MG63 (cell line): ENCODE measurements at regions not wholly inside any gene's neighbourhood (a gene's known extent, or its start where the extent isn't known, plus 50 kb on each side); places are given as distances from the start of the nearest gene placed in this dataset.
"Not testable (repeated sequence)": the region's sequence is repeated elsewhere in the genome, so short reads cannot be mapped to it uniquely, and the experiment has no call there.

Experiments used
- DNase-seq: peaks from one replicate; pipeline ENCODE4 v3.0.0-alpha.2; 2020
- H3K27me3 ChIP-seq: fragments of 250-450 bp; sonication (Bioruptor Pico); 2 replicates; pipeline ENCODE4 v1.5.1; 2020; ENCODE audit warnings: mild to moderate bottlenecking, moderate library complexity
- H3K36me3 ChIP-seq: fragments of 250-450 bp; sonication (Bioruptor Pico); 2 replicates; pipeline ENCODE4 v1.5.1; 2020; ENCODE audit warnings: mild to moderate bottlenecking, moderate library complexity
- H3K4me3 ChIP-seq: fragments of 250-450 bp; sonication (Bioruptor Pico); 2 replicates; pipeline ENCODE4 v1.5.1; 2020; ENCODE audit warnings: mild to moderate bottlenecking, moderate library complexity
- H3K9me3 ChIP-seq: fragments of 250-450 bp; sonication (Bioruptor Pico); 2 replicates; pipeline ENCODE4 v1.5.1; 2020; ENCODE audit warnings: mild to moderate bottlenecking, moderate library complexity

- no peak for DNase-seq
- H3K9me3 ChIP-seq, result peaks cover 2% of the 10 kb centered on the region; the same call in 1 of the 2 replicates
- no peaks in the 10 kb centered on the region for H3K36me3 ChIP-seq
- H3K27me3 ChIP-seq, result no peaks in the 10 kb centered on the region
- H3K4me3 ChIP-seq, result no peak overlapping the region
Measured at GRCh38 chr12:71385155-71385554, 54.4 kb upstream of the LGR5 start.

DNA sequence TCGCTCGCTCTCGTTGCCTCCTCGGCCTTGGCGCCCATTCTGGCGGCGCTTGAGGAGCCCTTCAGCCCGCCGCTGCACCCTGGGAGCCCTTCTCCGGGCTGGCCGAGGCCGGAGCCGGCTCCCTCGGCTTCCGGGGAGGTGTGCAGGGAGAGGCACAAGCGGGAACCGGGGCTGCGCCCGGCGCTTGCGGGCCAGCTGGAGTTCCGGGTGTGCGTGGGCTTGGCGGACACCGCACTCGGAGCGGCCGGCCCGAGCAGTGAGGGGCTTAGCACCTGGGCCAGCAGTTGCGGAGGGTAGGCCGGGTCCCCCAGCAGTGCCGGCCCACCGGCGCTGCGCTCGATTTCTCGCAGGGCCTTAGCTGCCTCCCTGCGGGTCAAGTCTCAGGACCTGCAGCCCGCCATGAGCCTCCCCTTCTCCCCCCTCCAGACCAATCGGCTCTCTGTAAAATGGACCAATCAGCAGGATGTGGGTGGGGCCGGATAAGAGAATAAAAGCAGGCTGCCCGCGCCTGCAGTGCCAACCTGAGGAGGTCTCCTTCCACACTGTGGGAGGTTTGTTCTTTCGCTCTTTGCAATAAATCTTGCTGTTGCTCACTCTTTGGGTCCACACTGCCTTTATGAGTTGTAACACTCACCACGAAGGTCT, 62.8 kb upstream of the LGR5 start:
- H3K36me3 ChIP-seq, H3K9me3 ChIP-seq, H3K27me3 ChIP-seq, DNase-seq, H3K4me3 ChIP-seq: not testable (repeated sequence)

DNA sequence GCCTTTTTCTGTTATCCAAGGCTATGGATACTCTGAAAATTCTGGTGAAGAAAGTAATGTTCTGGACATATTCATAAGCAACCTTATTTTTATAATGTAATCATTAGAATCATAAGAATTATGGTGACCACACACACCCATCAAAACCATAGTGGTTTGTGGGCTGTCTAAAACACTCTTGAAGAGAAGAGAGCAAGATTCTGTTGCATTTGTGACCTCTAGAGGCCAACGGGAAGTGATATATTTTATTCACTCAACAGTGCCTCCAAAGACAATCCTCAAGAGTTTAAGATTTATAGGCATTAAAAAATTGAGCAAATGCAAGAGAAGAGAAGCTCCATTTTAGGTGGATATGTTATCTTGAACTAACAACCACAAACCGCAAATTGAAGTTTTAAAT, 68.5 kb upstream of the LGR5 start:
- Histone ChIP-seq H3K9me3 (no peaks in the 10 kb centered on the region), H3K27me3 (no peaks in the 10 kb centered on the region), H3K4me3 (no peak overlapping the region), H3K36me3 (no peaks in the 10 kb centered on the region)
- no peak for DNase-seq

GRCh38 chr12:71360013-71360412, 79.6 kb upstream of the LGR5 start:
- DNase-seq, result no peak
- Histone ChIP-seq H3K9me3 (peaks cover 4% of the 10 kb centered on the region), H3K36me3 (no peaks in the 10 kb centered on the region), H3K4me3 (no peak overlapping the region), H3K27me3 (no peaks in the 10 kb centered on the region)

- H3K4me3 ChIP-seq, result no peak overlapping the region
- H3K9me3 ChIP-seq, result no peaks in the 10 kb centered on the region; the same call in none of the 2 replicates
- H3K36me3 ChIP-seq, result no peaks in the 10 kb centered on the region
- no peaks in the 10 kb centered on the region for H3K27me3 ChIP-seq
- DNase-seq, result no peak
Measured at GRCh38 chr12:71356569-71356968, 83.0 kb upstream of the LGR5 start.

DNA sequence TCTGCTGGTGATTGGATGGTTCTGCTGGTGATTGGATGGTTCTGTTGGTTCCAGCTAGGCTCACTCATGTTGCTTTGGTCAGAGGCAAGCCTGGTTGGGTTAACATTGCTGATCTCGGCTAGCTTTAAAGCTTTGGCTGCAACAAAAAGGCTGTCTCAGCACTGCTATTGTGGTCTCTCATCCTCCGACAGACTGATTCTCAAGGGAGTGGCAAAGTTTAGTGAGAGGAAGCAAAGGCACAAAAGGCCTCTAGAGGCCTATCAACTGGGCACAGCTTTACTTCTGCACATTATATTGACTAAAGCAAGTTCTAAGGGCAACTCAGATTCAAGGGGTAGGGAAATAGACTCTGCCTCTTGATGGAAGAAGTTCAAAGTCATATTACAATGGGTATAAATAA, 84.7 kb upstream of the LGR5 start:
- H3K36me3 ChIP-seq, result no peaks in the 10 kb centered on the region
- H3K27me3 ChIP-seq, result no peaks in the 10 kb centered on the region
- H3K9me3 ChIP-seq, result no peaks in the 10 kb centered on the region; the same call in none of the 2 replicates
- DNase-seq, result no peak
- no peak overlapping the region for H3K4me3 ChIP-seq

GRCh38 chr12:71353607-71354006, 86.0 kb upstream of the LGR5 start:
- H3K4me3 ChIP-seq, result no peak overlapping the region
- no peak for DNase-seq
- no peaks in the 10 kb centered on the region; the same call in 1 of the 2 replicates for H3K9me3 ChIP-seq

GRCh38 chr12:71349950-71350349, 89.6 kb upstream of the LGR5 start:
- Histone ChIP-seq H3K27me3 (no peaks in the 10 kb centered on the region), H3K4me3 (no peak overlapping the region), H3K36me3 (no peaks in the 10 kb centered on the region), H3K9me3 (no peaks in the 10 kb centered on the region)
- DNase-seq, result no peak

More at GRCh38 chr12:71353607-71354006, 86.0 kb upstream of the LGR5 start:
- Histone ChIP-seq H3K27me3 (no peaks in the 10 kb centered on the region), H3K36me3 (no peaks in the 10 kb centered on the region)

DNA sequence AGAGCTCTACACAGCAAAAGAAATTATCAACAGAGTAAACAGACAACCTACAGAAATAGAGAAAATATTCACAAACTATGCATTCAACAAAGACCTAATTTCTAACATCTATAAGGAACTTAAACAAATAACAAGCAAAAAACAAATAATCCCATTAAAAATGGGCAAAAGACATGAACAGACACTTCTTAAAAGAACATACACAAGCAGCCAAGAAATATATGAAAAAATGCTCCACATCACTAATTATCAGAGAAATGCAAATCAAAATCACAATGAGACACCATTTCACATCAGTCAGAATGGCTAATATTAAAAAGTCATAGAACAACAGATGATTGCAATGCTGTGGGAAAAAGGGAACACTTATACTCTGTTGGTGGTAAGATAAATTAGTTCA, 100.7 kb upstream of the LGR5 start:
- DNase-seq, result no peak
- Histone ChIP-seq H3K27me3 (no peaks in the 10 kb centered on the region), H3K36me3 (no peaks in the 10 kb centered on the region), H3K9me3 (no peaks in the 10 kb centered on the region; the same call in 1 of the 2 replicates), H3K4me3 (no peak overlapping the region)

- no peak for DNase-seq
- Histone ChIP-seq H3K4me3 (no peak overlapping the region), H3K9me3 (no peaks in the 10 kb centered on the region; the same call in 1 of the 2 replicates), H3K27me3 (no peaks in the 10 kb centered on the region), H3K36me3 (no peaks in the 10 kb centered on the region)
Measured at GRCh38 chr12:71335963-71336257, 103.7 kb upstream of the LGR5 start.

DNA sequence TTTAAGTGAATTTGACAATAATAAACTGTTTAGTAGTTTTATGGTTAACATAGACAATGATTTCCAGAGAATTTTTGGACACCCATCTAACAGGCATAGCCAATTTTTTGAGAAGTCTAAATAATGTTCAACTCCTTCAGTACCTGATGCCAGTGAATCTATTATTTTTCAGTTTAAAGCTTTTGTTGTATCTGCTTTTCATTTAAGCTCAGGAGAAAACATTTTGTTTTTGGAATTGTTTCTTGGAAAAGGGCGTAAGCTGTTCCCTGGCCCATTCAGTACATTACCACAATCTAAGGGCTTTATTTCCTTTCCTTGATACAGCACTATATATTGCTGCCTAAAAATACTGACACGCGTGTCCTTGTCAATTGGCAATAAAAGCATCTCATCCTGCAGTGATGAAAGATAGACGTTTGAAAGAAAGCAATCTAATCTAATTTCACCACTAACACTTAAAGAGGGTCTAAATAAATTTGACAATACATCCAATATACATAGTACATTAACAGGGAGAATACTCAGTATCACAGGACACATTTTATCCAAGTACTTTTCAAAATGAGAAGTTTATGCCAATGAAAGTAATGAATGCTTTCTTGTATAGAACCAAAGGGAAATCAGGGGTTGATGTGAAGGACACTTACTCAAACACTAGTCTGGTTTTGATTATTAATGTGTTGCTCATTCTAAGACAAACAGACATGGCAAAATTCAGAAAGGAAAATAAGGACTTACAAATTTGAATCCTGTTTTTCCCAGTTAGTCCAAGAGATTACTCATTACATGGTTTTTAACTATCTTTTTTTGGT, 104.2 kb upstream of the LGR5 start:
- no peak for DNase-seq
- Histone ChIP-seq H3K27me3 (no peaks in the 10 kb centered on the region), H3K9me3 (no peaks in the 10 kb centered on the region; the same call in 1 of the 2 replicates), H3K4me3 (no peak overlapping the region), H3K36me3 (no peaks in the 10 kb centered on the region)

GRCh38 chr12:71333418-71333817, 106.2 kb upstream of the LGR5 start:
- no peaks in the 10 kb centered on the region for H3K36me3 ChIP-seq
- H3K4me3 ChIP-seq, result no peak overlapping the region
- H3K27me3 ChIP-seq, result no peaks in the 10 kb centered on the region
- DNase-seq, result no peak
- H3K9me3 ChIP-seq, result no peaks in the 10 kb centered on the region; the same call in 1 of the 2 replicates

GRCh38 chr12:71329956-71330355, 109.6 kb upstream of the LGR5 start:
- H3K4me3 ChIP-seq, result peak overlapping the region; percentile 4; the same call in 1 of the 2 replicates
- DNase-seq, result no peak
- no peaks in the 10 kb centered on the region for H3K9me3 ChIP-seq
- no peaks in the 10 kb centered on the region for H3K36me3 ChIP-seq
- H3K27me3 ChIP-seq, result no peaks in the 10 kb centered on the region

DNA sequence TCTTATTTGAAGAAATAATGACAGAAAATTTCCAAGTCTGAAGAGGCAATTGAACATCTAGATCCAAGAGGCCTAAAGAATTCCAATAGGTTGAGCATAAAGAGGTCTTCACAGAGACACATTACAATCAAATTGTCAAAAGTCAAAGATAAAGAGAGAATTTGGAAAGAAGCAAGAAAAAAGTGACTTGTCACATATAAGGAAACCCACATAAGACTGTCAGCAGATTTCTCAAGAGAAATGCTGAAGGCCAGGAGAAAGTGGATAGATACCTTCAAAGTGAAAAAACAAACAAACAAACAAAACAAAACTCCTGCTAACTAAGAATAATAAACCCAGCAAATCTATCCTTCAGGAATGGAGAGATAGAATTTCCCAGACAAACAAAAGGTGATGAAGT, 118.1 kb upstream of the LGR5 start:
- DNase-seq, result no peak
- Histone ChIP-seq H3K27me3 (no peaks in the 10 kb centered on the region), H3K9me3 (peaks cover 28% of the 10 kb centered on the region), H3K36me3 (no peaks in the 10 kb centered on the region), H3K4me3 (no peak overlapping the region)

DNA sequence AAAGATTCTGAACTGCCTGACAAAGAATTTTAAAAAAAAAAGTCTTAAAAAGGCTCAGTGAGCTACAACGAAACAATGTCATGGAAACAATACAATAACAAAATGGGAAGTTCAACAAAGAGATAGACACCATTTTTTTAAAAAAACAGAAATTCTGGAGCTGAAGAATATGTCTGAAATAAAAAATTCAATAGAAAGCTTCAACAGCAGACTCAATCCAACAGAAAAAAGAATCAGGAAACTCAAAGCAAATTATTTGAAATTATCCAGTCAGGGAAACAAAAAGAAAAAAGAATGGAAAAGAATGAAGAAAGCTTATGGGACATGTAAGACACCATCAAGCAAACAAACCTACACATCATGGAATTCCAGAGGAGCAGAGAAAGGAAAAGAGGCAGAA, 118.5 kb upstream of the LGR5 start:
- DNase-seq, result no peak
- Histone ChIP-seq H3K9me3 (peaks cover 30% of the 10 kb centered on the region), H3K4me3 (no peak overlapping the region), H3K36me3 (no peaks in the 10 kb centered on the region), H3K27me3 (no peaks in the 10 kb centered on the region)

GRCh38 chr12:71315328-71315985, 124.1 kb upstream of the LGR5 start:
- H3K36me3 ChIP-seq, result no peaks in the 10 kb centered on the region
- DNase-seq, result peak; percentile 85
- H3K27me3 ChIP-seq, result no peaks in the 10 kb centered on the region
- no peak overlapping the region for H3K4me3 ChIP-seq
- H3K9me3 ChIP-seq, result peaks cover 15% of the 10 kb centered on the region

- Histone ChIP-seq H3K27me3 (no peaks in the 10 kb centered on the region), H3K36me3 (no peaks in the 10 kb centered on the region), H3K4me3 (no peak overlapping the region), H3K9me3 (peaks cover 13% of the 10 kb centered on the region; the same call in 1 of the 2 replicates)
- DNase-seq, result peak; percentile 43
Measured at GRCh38 chr12:71312768-71313403, 126.7 kb upstream of the LGR5 start.
